Prostate gland (tissue), 2 donors: ENCODE measurements at regions not wholly inside any gene's neighbourhood (a gene's known extent, or its start where the extent isn't known, plus 50 kb on each side); places are given as distances from the start of the nearest gene placed in this dataset.

Experiments used
- POLR2A ChIP-seq: fragments of 450-650 bp; IDR thresholded peaks from one replicate; pipeline ENCODE4 v1.6.1; 2016; ENCODE audit warnings: antibody characterized with exemption, mild to moderate bottlenecking
- TF ChIP-seq, protein P1 (sequence below), 4 experiments: fragments of 200-600 bp in 2 of 4; fragments of 450-650 bp in 2 of 4; sonication (generic) in 2 of 4; IDR thresholded peaks; 1 replicate in 3 of 4; 2 replicates in 1 of 4; pipeline ENCODE4 v1.5.1; 2016 to 2019; ENCODE audit warnings: antibody characterized with exemption in 4 of 4, mild to moderate bottlenecking in 2 of 4, moderate library complexity in 2 of 4

DNA sequence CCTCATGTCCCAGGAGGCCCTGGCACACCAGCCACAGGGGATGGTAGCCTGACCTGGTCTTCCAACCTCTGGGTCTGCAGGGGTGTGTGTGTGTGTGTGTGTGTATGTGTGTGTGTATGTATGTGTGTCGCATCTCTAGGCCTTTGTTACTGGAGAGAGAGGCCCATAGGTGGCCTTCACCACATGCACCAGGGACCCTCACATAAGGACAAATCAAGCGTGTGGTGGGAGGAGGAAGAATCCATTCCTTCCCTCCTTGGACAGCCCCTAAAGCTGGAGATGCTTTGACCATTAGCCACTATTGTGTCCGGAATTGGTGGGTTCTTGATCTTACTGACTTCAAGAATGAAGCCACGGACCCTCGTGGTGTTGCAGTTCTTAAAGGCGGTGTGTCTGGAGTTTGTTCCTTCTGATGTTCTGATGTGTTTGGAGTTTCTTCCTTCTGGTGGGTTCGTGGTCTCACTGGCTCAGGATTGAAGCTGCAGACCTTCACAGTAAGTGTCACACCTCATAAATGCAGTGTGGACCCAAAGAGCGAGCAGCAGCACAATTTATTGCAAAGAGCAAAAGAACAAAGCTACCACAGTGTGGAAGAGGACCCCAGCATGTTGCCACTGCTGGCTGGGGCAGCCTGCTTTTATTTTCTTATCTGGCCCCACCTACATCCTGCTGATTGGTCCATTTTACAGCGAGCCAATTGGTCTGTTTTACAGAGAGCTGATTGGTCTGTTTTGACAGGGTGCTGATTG lies 104.1 kb downstream of the DDX1 start:
- TF ChIP-seq, protein P1, sequence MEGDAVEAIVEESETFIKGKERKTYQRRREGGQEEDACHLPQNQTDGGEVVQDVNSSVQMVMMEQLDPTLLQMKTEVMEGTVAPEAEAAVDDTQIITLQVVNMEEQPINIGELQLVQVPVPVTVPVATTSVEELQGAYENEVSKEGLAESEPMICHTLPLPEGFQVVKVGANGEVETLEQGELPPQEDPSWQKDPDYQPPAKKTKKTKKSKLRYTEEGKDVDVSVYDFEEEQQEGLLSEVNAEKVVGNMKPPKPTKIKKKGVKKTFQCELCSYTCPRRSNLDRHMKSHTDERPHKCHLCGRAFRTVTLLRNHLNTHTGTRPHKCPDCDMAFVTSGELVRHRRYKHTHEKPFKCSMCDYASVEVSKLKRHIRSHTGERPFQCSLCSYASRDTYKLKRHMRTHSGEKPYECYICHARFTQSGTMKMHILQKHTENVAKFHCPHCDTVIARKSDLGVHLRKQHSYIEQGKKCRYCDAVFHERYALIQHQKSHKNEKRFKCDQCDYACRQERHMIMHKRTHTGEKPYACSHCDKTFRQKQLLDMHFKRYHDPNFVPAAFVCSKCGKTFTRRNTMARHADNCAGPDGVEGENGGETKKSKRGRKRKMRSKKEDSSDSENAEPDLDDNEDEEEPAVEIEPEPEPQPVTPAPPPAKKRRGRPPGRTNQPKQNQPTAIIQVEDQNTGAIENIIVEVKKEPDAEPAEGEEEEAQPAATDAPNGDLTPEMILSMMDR (IDR thresholded peaks at IDR 0.05), result no peak
- TF ChIP-seq POLR2A, result no peak
